ENCODE measurements at regions not wholly inside any gene's neighbourhood (a gene's known extent, or its start where the extent isn't known, plus 50 kb on each side); places are given as distances from the start of the nearest gene placed in this dataset.
A peak's percentile ranks its signal among the peaks of the same experiment; 100 is the strongest.
"Not testable (repeated sequence)": the region's sequence is repeated elsewhere in the genome, so short reads cannot be mapped to it uniquely, and the experiment has no call there.

DNA sequence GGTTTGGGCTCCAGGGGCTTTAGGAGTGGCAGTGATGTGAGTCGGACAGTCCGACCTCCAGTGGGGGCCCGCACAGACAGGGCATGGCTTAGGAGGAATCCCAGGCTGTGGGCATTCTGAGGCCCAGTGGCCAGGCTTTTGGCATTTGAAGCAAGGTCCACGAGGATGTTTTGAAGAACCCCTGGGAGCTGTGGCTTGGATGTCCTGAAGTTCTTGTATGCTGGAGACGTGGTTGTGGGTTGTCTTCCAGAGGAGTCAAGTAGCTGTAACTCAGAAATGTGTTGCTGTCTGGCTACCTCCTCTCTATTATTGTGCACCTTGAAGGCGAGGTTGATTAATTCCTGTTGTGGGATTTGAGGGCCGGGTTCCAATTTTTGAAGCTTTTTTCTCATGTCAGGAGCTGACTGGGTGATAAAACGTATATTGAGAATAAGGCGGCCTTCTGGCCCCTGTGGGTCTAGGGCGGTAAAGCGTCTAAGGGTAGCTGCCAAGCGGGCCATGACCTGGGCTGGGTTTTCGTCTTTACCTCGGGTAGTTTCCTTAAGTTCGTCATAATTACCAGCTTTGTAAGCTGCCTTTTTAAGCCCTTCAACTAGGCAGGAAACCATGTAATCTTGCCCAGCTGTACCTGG lies 67.3 kb upstream of the EZR start:
- DNase-seq (ENCODE audit: low spot score); FAIRE-seq: not testable (repeated sequence)

GRCh38 chr6:158881884-158882283 lies 62.7 kb upstream of the EZR start:
- DNase-seq (ENCODE audit: low spot score); FAIRE-seq: not testable (repeated sequence)

GRCh38 chr6:158881276-158881675 lies 62.1 kb upstream of the EZR start:
- DNase-seq (ENCODE audit: low spot score); FAIRE-seq: not testable (repeated sequence)

GRCh38 chr6:158879180-158879579 lies 60.0 kb upstream of the EZR start:
- FAIRE-seq: no peak
- DNase-seq (ENCODE audit: low spot score): peak; percentile 20

GRCh38 chr6:158877716-158878115 lies 58.5 kb upstream of the EZR start:
- DNase-seq (ENCODE audit: low spot score): no peak

DNA sequence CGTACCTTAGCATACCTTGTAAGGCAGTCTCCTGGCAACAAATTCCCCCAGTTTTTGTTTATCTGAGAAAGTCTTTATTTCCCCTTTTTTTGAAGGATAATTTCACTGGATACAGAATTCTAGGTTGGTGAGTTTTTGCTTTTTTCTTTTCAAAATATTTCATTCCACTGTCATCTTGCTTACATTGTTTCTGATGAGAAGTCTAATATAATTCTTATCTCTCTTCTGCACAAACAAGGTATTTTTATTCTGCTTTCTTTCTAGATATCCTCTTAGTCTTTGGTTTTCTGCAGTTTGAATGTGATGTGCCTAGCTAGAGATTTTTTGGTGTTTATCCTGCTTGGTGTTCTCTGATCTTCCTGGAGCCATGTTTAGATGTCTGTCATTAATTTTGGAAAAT lies 57.7 kb upstream of the EZR start:
- FAIRE-seq (no peak), DNase-seq (ENCODE audit: low spot score) (no peak)

More at GRCh38 chr6:158877716-158878115, 58.5 kb upstream of the EZR start:
- no peak for FAIRE-seq

GRCh38 chr6:158870649-158870957 lies 51.4 kb upstream of the EZR start:
- DNase-seq (ENCODE audit: low spot score) (no peak), FAIRE-seq (no peak)

DNA sequence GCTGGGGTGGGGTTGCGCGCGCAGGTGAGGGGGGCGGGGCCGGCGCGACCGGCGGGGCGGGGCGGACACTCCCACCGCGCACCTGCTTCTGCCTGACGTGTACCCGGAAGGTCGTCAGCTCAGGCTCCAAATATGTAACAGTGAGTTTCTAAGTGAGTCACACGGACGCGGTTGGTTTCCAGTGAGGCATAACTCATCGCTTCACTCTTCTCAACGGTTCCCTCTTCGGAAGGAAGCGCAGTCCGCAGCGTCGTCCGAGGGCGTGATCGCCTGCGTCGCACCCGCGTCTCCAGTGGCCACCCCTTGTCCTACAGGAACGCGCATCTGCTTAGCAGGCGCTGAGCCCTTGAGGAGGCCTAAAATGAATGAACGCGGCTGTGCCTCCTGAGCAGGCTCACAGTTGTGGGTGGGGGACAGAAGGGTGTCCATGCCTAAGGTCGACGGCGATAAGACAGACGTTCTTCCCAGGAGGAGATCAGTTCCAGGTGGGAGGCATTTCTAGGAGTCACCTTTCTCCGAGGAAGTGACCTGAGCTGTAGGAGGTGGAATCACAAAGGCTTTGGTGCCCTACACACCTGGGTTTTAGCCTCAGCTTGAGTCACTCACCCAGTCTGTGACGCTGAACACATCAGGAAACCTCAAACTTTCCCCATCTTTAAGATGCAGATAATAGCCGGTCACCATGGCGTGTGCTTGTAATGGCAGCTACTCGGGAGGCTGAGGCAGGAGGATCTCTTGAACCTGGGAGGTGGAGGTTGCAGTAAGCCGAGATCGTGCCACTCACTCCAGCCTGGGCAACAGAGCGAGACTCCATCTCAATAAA lies 50.9 kb upstream of the EZR start:
- no peak for FAIRE-seq

DNA sequence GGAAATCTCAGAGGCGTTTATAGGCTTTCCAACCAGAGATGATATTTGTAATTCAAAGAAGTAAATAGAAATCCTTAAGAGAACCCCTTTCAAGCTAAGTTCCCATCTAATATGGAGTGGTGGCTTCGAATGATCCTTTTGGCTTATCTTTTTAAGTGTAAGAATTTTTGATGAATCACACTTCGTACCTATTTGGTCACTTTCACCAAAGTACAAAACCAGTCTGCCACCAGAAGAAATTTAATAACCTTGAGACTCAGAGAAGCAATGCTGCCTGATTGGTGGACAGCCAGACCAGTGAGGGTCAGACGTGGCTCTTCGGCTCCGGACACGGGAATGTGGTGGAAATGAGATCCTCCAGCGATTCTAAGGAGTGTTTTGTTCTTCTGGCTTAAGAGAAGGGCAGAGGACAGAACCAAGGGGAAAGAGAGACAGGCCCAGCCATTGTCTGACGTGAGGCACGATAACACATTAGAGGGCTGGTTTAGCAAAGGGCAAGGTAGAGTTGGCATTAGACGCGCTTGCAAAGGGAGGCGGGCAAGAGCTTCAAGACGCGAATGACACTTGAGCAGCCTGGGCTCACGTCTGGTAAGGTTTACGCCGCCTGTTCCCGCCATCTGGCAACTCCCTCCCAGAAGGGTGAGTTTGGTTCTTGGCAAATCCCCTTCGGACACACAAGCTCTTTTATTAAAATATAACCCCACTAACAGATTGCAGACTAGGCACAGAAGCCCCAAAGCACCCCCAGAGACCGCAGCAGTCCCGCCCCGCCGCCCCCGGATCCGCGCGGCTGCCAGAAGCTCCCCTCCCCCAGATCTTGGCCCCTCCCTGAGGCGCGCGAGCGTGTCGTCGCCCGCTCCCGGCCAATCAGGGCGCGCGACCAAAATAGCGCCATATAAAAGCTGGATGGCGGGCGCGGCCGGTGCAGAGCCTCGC lies 50.0 kb upstream of the EZR start:
- FAIRE-seq (no peak), DNase-seq (ENCODE audit: low spot score) (no peak)

More for the DNA sequence above, 50.9 kb upstream of the EZR start:
- DNase-seq (ENCODE audit: low spot score): peak; percentile 95
